HAP-1 (cell line): ENCODE measurements at regions not wholly inside any gene's neighbourhood (a gene's known extent, or its start where the extent isn't known, plus 50 kb on each side); places are given as distances from the start of the nearest gene placed in this dataset.

Experiments used
- DNase-seq, 2 experiments: peaks; one replicate each; pipeline ENCODE4 v3.0.0-alpha.2; 2016 to 2020; ENCODE audit warnings: low spot score in 2 of 2
- H3K27me3 ChIP-seq: fragments of 250-450 bp; sonication (Bioruptor Pico); 2 replicates; pipeline ENCODE4 v1.5.1; 2020; ENCODE audit warnings: low read depth, mild to moderate bottlenecking, moderate library complexity
- H3K36me3 ChIP-seq: fragments of 250-450 bp; sonication (Bioruptor Pico); replicated peaks from 2 replicates; pipeline ENCODE4 v1.5.1; 2020; ENCODE audit warnings: mild to moderate bottlenecking
- H3K4me1 ChIP-seq: fragments of 250-450 bp; sonication (Bioruptor Pico); 2 replicates; pipeline ENCODE4 v1.5.1; 2020; ENCODE audit warnings: mild to moderate bottlenecking
- H3K4me3 ChIP-seq: fragments of 250-450 bp; sonication (Bioruptor Pico); 2 replicates; pipeline ENCODE4 v1.5.1; 2020; ENCODE audit warnings: mild to moderate bottlenecking, moderate library complexity
- H3K9me3 ChIP-seq: fragments of 250-450 bp; sonication (Bioruptor Pico); 2 replicates; pipeline ENCODE4 v1.5.1; 2020; ENCODE audit warnings: mild to moderate bottlenecking, moderate library complexity
- in situ Hi-C: fragments of 300-500 bp; cut with MboI; formaldehyde crosslinking; loops from 3 replicates; pipeline ENCODE4 v1.14.3; 2020; ENCODE audit warnings: low sequenced_read_pairs, inconsistent platforms, mixed read lengths

DNA sequence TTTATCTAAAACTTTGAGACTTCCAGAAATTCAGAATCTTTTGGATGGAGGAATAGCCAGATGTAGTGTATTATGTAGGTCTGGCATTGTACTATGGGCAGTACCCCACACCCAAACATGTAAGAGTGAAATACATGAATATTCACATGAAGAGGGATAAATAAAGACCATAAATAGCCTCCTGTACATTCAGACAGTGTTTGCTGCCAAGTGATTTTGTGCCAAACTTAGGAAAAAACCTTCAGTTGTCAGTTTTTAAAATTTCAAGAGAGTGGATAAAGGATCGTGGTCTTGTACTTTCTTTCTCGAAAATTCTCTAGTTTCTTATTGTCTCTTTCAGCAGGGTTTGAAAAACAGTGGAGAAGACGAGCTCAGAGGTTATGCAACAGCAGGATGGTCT, 150.3 kb upstream of the LARGE1 start:
- DNase-seq: no peak
- H3K9me3 ChIP-seq: no peaks in the 10 kb centered on the region
- H3K27me3 ChIP-seq: no peaks in the 10 kb centered on the region
- in situ Hi-C loops: no loop called here
- H3K4me1 ChIP-seq: no peaks in the 10 kb centered on the region
- no peaks in the 10 kb centered on the region for H3K36me3 ChIP-seq
- no peak overlapping the region for H3K4me3 ChIP-seq

DNA sequence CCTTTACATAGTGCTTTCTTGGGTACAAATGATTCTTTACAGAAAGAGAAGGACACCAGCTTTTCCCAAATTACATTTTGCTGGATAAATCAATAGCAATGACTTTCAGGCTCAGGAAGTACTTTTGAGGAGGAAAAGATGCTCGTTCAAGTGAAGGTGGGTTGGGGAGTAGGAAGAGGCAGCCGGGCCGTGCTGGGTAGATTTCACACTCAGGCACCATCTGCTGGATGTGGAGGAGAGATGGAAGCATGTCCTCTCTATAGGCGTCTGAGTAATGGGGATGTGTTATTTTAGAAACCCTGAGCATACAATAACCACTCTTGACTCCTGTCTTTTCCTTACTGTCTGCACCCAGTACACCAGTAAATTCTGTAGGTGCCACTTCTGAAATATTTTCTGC, 152.3 kb upstream of the LARGE1 start:
- in situ Hi-C loops: no loop called here
- DNase-seq: no peak

DNA sequence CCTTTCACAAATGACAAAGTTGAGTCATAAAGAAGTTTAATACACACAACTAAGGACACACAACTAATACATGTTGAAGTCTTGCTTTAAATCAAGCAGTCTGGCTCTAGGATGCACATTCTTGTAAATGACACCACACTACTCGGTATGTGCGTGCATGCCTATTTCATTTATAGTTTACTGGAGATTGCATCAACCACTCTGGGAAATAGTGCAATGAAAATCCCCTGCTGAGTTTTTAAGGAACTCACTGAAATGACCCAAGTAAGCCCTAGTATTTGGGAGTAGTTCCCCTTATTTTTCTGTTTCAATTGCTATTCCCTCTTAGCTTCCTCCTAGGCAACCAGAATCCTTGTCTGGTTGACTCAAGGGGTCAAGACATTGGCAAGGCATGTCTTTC, 160.2 kb upstream of the LARGE1 start:
- Histone ChIP-seq H3K4me3 (no peak overlapping the region), H3K36me3 (no peaks in the 10 kb centered on the region), H3K9me3 (no peaks in the 10 kb centered on the region), H3K4me1 (no peaks in the 10 kb centered on the region), H3K27me3 (no peaks in the 10 kb centered on the region)
- no peak for DNase-seq
- in situ Hi-C loops: no loop called here

More for the DNA sequence above, 152.3 kb upstream of the LARGE1 start:
- Histone ChIP-seq H3K27me3 (no peaks in the 10 kb centered on the region), H3K4me3 (no peak overlapping the region), H3K4me1 (no peaks in the 10 kb centered on the region), H3K9me3 (no peaks in the 10 kb centered on the region), H3K36me3 (no peaks in the 10 kb centered on the region)

DNA sequence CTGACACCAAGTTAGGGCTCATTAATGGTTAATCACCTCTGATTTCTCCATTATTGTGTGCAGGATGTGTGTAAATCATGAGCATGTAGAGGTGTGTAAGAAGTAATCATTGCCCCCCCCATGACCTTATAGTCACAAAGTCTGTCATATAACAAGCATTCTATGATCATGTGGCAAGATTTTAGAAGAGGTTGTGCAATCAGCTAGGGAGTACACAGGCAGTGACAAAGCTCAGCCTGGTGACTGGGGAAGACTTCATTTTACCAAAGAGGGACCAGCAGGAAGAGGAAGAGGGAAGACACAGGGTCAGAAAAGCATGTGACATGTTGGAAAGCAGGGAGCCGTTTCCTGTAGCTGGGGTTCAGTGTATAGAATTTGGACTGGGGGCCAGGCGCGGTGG, 176.5 kb upstream of the LARGE1 start:
- H3K9me3 ChIP-seq: no peaks in the 10 kb centered on the region
- H3K36me3 ChIP-seq: no peaks in the 10 kb centered on the region
- no peaks in the 10 kb centered on the region for H3K27me3 ChIP-seq
- in situ Hi-C loops: no loop called here
- DNase-seq: no peak
- H3K4me1 ChIP-seq: no peaks in the 10 kb centered on the region
- H3K4me3 ChIP-seq: no peak overlapping the region

DNA sequence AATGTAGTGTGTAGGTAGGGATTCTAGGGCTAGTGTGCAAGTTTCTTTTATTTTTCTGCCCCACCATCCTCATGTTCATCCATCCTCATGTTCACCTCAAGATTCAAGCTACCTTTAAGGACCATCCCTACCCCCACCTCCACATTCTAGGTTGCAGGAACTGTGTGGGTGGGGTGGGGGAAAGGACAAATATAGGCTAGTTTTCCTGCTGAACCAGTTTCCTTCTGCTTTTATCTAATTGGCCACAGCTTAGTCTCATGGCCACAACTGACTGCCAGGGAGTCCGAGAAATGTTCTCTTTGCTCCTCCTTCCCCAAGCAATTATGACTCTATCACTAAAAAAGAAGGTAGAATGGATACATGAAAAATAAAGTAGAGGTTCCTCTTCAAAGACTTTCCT, 179.0 kb upstream of the LARGE1 start:
- Histone ChIP-seq H3K36me3 (no peaks in the 10 kb centered on the region), H3K9me3 (no peaks in the 10 kb centered on the region), H3K4me3 (no peak overlapping the region), H3K27me3 (no peaks in the 10 kb centered on the region), H3K4me1 (no peaks in the 10 kb centered on the region)
- no peak for DNase-seq
- in situ Hi-C loops: no loop called here

DNA sequence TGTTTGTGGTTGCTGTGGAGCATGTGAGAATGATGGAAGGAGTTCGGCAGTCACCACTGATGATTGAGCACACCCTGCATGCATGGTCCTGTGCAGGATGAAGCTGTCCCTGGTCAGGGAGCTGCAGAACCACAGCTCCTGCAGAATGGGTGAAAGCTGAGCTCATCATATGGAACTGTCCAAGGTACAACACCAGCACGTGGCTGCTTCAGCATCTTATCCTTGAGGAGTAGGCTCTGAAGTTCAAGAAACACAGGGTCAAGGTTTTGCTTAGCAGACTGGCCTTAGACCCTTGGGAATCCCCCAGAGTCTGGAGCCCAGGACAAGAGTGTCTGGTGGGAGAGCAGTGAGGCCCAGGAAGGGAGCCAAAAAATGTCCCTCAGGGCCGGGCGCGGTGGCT, 182.4 kb upstream of the LARGE1 start:
- H3K27me3 ChIP-seq: no peaks in the 10 kb centered on the region
- in situ Hi-C loops: loop anchor here (10.0 to 25.0 kb wide), 2 partner anchors 178 to 590 kb away; partner anchors contain the start of gene LARGE1
- no peak overlapping the region for H3K4me3 ChIP-seq
- no peaks in the 10 kb centered on the region for H3K9me3 ChIP-seq
- no peaks in the 10 kb centered on the region for H3K36me3 ChIP-seq
- DNase-seq: no peak
- H3K4me1 ChIP-seq: no peaks in the 10 kb centered on the region

DNA sequence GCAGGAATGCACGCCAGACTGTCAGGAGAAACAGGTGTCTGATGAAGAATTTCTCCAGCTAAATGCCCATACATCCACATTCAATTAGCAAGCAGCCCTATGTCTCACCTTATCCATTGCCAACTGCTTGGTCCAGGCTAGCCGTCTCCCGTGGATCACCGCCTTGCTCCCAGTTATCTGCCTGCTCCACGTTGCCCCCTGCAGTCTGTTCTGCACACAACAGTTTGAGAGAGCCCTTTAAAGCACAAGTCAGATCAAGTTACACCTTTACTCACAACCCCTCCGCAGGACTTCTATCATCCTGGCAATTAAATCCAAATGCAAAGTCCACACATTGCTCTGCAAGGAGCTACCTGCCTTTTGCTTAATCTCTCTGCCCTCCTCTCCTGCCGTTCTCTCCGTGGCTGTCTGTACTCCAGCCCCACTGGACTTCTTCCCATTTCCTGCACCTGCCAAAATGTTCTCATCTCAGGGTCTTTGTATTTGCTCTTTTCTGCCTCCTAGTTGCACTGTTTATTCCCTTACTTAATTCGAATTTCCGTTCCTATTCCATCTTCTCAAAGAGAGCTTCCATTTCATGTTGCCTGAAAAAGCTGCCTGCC, 185.3 kb upstream of the LARGE1 start:
- H3K36me3 ChIP-seq: no peaks in the 10 kb centered on the region
- in situ Hi-C loops: loop anchor here (10.0 to 25.0 kb wide), 2 partner anchors 181 to 593 kb away; partner anchors contain the start of gene LARGE1
- H3K27me3 ChIP-seq: no peaks in the 10 kb centered on the region
- H3K4me1 ChIP-seq: no peaks in the 10 kb centered on the region
- peak; percentile 40 to 77 for DNase-seq
- H3K9me3 ChIP-seq: no peaks in the 10 kb centered on the region
- H3K4me3 ChIP-seq: no peak overlapping the region

DNA sequence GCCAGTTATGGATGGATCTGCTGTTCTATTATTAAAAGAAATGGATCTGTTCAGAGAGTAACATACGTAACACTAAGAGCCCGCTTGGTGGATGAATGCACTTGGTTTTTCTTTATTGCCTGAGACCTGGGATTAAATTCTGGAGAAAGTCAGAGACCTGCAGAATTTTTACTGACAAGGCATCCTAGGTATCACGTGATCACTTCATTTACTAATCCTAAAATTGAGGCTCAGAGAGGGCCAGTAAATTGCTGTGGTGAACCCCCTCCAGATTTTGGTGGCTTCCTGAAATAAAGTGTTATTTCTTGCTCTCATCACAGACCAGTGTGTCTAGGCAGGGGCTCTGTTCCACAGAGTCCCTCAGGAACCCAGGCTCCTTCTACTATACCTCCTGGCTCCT, 187.9 kb upstream of the LARGE1 start:
- Histone ChIP-seq H3K9me3 (no peaks in the 10 kb centered on the region), H3K4me1 (no peaks in the 10 kb centered on the region), H3K4me3 (no peak overlapping the region), H3K27me3 (no peaks in the 10 kb centered on the region), H3K36me3 (no peaks in the 10 kb centered on the region)
- no peak for DNase-seq
- in situ Hi-C loops: loop anchor here (10.0 to 25.0 kb wide), 2 partner anchors 183 to 596 kb away; partner anchors contain the start of gene LARGE1

DNA sequence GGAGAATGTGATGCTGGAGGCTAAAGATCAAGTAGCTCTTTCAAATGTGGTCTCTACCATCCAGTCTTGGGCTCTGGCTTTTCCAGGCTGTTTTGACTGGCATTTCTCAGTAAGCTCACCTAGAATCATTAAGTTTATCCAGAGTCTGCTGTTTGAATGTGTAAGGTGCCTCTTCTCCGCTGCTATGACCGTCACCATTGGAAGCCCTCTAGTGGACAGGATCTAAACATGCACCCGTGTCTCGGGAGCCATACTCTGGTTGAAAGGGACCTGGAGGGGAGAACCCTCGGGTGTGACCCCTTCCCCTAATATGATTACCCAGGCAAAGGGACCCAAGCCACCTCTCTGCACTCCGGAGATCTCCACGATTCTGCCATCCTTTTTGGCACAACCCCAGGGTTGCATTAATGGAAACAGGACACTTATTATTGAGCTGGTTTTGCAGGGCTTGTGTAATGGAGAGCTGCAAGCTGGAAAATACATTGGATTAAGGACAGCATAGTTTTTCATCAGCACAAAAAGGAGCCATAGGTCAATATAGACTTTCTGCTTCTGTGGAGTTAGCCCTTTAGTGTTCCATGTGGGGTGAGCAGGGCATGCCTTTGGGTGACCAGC, 191.0 kb upstream of the LARGE1 start:
- in situ Hi-C loops: loop anchor here (25.0 kb wide), 1 partner anchor 599 kb away; no protein-coding TSS in a partner anchor
- Histone ChIP-seq H3K27me3 (no peaks in the 10 kb centered on the region), H3K9me3 (no peaks in the 10 kb centered on the region), H3K36me3 (no peaks in the 10 kb centered on the region), H3K4me1 (no peaks in the 10 kb centered on the region), H3K4me3 (no peak overlapping the region)
- DNase-seq: peak; percentile 38 to 51

DNA sequence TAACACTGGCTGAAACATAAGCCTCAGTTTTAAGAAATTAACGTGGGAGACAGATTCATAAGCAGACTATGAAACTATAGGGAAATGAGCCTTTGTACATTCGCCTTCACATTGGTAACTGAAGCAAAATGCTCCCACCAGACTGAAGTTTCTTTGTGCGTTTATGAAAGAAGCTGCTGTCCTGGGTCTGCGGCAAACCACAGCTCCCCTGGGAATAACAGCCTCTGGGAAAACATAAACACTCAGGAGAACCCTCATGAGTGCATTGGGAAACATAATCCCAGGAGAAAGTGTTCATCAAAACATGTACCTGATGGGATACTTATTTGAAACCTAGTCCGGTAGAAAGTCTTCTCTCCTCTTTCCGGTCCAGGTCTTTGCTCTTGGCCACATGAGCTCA, 193.1 kb upstream of the LARGE1 start:
- Histone ChIP-seq H3K4me3 (no peak overlapping the region), H3K36me3 (no peaks in the 10 kb centered on the region), H3K4me1 (no peaks in the 10 kb centered on the region), H3K27me3 (no peaks in the 10 kb centered on the region), H3K9me3 (no peaks in the 10 kb centered on the region)
- in situ Hi-C loops: loop anchor here (25.0 kb wide), 1 partner anchor 601 kb away; no protein-coding TSS in a partner anchor
- DNase-seq: no peak

DNA sequence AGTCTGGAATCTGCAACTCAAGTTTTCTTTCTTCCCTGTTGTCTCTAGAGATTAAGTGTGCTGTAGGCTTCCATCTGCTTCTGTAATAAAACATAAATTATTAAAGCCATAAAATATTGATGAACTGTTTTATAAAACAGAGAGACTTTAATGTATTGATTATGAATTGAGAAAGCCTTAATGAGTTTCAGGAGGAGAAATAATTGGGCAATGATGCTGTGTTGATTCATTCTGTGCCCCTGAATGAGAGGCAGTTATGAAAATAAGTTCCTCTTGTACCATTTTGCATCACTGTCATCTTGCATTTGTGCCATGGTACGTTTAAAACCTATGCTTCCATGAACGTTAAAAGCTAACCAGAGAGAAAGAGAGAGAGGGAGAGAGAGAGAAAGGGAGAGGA, 194.1 kb upstream of the LARGE1 start:
- Histone ChIP-seq H3K36me3 (no peaks in the 10 kb centered on the region), H3K4me3 (no peak overlapping the region), H3K9me3 (no peaks in the 10 kb centered on the region), H3K4me1 (no peaks in the 10 kb centered on the region), H3K27me3 (no peaks in the 10 kb centered on the region)
- no peak for DNase-seq
- in situ Hi-C loops: loop anchor here (25.0 kb wide), 1 partner anchor 602 kb away; no protein-coding TSS in a partner anchor

DNA sequence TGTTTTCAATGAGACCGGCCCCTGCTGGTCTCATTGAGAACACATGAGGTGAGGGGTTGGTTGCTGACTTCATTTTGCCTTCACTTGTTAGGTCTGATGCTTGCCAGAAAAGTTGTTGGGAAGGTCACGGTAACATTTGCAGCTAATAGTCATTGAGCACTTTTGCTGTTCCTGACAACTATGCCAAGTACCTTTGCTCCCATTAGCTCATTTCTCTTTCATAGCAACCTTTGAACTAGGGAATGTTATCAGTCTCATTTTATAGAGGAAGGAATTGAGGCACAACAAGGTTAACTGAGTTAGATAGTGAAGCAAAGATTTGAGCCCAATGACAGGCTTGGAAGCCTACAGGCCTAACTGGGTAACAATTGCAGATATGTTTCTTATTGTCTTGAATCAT, 195.4 kb upstream of the LARGE1 start:
- Histone ChIP-seq H3K9me3 (no peaks in the 10 kb centered on the region), H3K4me3 (no peak overlapping the region), H3K27me3 (no peaks in the 10 kb centered on the region), H3K4me1 (no peaks in the 10 kb centered on the region), H3K36me3 (no peaks in the 10 kb centered on the region)
- in situ Hi-C loops: loop anchor here (25.0 kb wide), 1 partner anchor 603 kb away; no protein-coding TSS in a partner anchor
- DNase-seq: no peak

DNA sequence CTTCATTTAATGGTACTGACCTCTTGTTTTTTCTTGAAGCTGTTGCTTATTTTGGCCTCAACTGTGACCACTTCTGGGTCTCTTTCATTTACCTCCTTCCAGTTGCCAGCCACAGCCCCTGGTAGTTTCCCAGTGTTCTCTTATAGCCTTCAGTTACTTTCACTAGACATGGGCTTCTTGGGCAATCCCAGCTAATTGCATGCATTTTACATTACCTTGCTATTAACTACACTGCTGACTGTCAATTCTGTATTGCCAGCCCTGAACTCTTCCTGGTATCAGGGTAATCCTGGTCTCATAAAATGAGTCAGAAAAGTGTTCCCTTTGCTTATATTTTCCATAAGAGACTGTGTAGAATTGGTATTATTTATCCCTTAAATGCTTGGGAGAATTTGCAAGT, 195.8 kb upstream of the LARGE1 start:
- Histone ChIP-seq H3K36me3 (no peaks in the 10 kb centered on the region), H3K9me3 (no peaks in the 10 kb centered on the region), H3K27me3 (no peaks in the 10 kb centered on the region), H3K4me1 (no peaks in the 10 kb centered on the region), H3K4me3 (no peak overlapping the region)
- in situ Hi-C loops: loop anchor here (25.0 kb wide), 1 partner anchor 604 kb away; no protein-coding TSS in a partner anchor
- no peak for DNase-seq

DNA sequence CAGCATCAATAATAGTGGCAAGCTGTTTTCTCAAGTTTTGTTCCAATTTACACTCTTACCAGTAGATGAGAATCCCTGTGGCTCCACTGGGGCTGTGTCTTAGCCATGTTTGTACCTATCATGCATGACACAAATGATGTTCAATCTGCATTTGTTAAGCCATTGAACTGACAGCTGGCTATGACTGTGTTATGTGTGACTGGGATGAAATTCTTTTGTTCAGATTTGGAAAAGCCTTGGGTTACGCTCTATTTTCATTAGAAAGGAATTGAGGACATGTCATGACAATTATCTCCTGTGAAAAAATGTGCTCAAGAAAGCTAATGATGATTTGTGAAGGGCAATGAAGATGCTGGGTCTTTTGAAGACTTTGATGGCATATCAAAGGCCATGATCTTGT, 201.8 kb upstream of the LARGE1 start:
- H3K4me1 ChIP-seq: no peaks in the 10 kb centered on the region
- no peaks in the 10 kb centered on the region for H3K36me3 ChIP-seq
- no peak for DNase-seq
- H3K9me3 ChIP-seq: no peaks in the 10 kb centered on the region
- H3K27me3 ChIP-seq: no peaks in the 10 kb centered on the region
- in situ Hi-C loops: loop anchor here (25.0 kb wide), 1 partner anchor 610 kb away; no protein-coding TSS in a partner anchor
- no peak overlapping the region for H3K4me3 ChIP-seq
